Activated CD8-positive, alpha-beta T cell treated with anti-CD3 and anti-CD28 coated beads, Interleukin-2, amount 10 ng/mL, durations not matched to agents 7 days and 5 days (primary cell): ENCODE measurements at regions not wholly inside any gene's neighbourhood (a gene's known extent, or its start where the extent isn't known, plus 50 kb on each side); places are given as distances from the start of the nearest gene placed in this dataset.

Experiments used
- ATAC-seq: fragments of 150-1000 bp; cut with Tn5 transposase; one replicate; pipeline ENCODE4 v1.10.0; 2021; ENCODE audit warnings: moderate library complexity
- CTCF ChIA-PET: fragments of 350-600 bp; sonication (Branson Sonifier 250); formaldehyde crosslinking; loops from one replicate; lab custom pipeline; 2021; ENCODE audit warnings: antibody characterized with exemption; lab: Charles Lee
- POLR2A ChIA-PET: fragments of 350-600 bp; sonication (Branson Sonifier 250); formaldehyde crosslinking; loops from one replicate; lab custom pipeline; 2021; ENCODE audit warnings: antibody characterized with exemption; lab: Charles Lee
- DNase-seq: peaks from one replicate; pipeline ENCODE4 v3.0.0-alpha.2; 2020
- H3K27ac Mint-ChIP-seq: one replicate; pipeline ENCODE4 v1.8.0; 2021; ENCODE audit warnings: mild to moderate bottlenecking, mixed read lengths
- H3K27me3 Mint-ChIP-seq: one replicate; pipeline ENCODE4 v1.8.0; 2021; ENCODE audit warnings: low read depth, mixed read lengths
- H3K36me3 Mint-ChIP-seq: one replicate; pipeline ENCODE4 v1.8.0; 2021; ENCODE audit warnings: low read depth, mixed read lengths
- H3K4me1 Mint-ChIP-seq: one replicate; pipeline ENCODE4 v1.8.0; 2021; ENCODE audit warnings: low read depth, mixed read lengths
- H3K4me3 Mint-ChIP-seq: one replicate; pipeline ENCODE4 v1.8.0; 2021; ENCODE audit warnings: mild to moderate bottlenecking, mixed read lengths
- H3K9me3 Mint-ChIP-seq: one replicate; pipeline ENCODE4 v1.8.0; 2022; ENCODE audit warnings: mixed read lengths; ENCODE audit not compliant: insufficient read depth

DNA sequence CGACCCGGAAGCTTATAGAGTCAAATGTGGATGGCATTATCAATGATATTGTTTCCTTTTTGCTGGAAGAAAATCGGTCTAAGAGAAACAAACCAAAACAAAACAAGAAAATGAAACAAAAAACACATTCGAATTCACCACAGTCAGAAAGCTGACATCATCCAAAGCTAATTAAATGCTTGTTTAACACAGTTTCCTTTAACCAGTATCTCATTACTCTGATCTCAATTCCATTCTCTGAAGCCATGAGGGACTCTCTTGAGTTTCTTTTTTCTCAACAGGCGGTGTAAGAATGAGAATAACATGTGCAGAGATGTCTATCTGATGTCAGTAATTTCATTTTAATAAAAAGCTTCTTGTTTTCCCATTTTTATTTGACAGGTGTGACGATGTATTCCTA, 1448.3 kb upstream of the DDX18 start:
- H3K36me3 Mint-ChIP-seq = no peaks in the 10 kb centered on the region
- ATAC-seq = no peak
- ChIA-PET POLR2A (no interaction called here), CTCF (no interaction called here)
- DNase-seq = no peak
- H3K27me3 Mint-ChIP-seq = no peaks in the 10 kb centered on the region
- H3K27ac Mint-ChIP-seq = no peak overlapping the region
- no peak overlapping the region for H3K4me3 Mint-ChIP-seq
- peaks cover 9% of the 10 kb centered on the region for H3K9me3 Mint-ChIP-seq
- no peaks in the 10 kb centered on the region for H3K4me1 Mint-ChIP-seq

DNA sequence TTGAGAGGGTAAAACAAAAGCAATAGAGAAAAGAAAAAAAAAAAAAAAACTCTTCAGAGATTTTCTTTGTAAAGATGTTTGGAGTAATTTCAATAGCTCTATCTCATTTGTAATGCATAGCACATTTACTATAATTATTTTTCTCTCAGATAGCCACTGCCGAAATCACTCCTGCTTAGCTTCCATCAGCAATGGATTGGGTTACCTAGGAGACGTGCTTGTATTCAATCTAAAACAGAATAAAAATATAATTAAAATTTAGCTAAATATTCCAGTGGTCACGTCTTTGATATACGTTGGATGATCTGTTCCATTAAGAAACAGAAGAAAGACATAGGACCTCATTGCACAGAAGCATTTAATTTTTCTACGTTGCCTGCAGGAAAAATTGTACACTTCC, 1435.7 kb upstream of the DDX18 start:
- Mint-ChIP-seq H3K4me1 (no peaks in the 10 kb centered on the region), H3K9me3 (peaks cover 33% of the 10 kb centered on the region), H3K36me3 (no peaks in the 10 kb centered on the region), H3K27ac (no peak overlapping the region), H3K4me3 (no peak overlapping the region), H3K27me3 (no peaks in the 10 kb centered on the region)
- CTCF ChIA-PET = no interaction called here
- no peak for ATAC-seq
- DNase-seq = no peak
- POLR2A ChIA-PET = no interaction called here

DNA sequence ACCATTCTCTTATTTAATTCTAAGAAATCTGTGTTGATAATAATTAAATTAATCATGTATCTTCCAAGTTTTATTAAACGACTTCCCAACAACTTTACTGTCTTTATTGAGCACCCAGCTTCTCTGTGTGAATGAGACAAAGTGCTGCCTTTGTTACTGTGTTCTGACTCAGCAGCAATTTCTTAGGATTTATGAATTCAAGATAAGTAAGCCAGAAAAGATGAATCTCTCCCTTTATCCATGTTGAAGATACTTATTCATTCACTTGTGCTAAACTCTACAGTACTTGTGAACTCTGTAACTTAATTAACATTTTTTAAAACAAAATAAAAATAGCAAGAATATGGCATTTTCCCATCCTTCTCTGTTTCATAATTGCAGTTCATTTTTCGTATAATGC, 1403.3 kb upstream of the DDX18 start:
- Mint-ChIP-seq H3K4me3 (no peak overlapping the region), H3K36me3 (no peaks in the 10 kb centered on the region), H3K27me3 (no peaks in the 10 kb centered on the region), H3K27ac (no peak overlapping the region), H3K9me3 (peaks cover 49% of the 10 kb centered on the region), H3K4me1 (no peaks in the 10 kb centered on the region)
- ATAC-seq (no peak), DNase-seq (no peak)
- ChIA-PET POLR2A (no interaction called here), CTCF (no interaction called here)

DNA sequence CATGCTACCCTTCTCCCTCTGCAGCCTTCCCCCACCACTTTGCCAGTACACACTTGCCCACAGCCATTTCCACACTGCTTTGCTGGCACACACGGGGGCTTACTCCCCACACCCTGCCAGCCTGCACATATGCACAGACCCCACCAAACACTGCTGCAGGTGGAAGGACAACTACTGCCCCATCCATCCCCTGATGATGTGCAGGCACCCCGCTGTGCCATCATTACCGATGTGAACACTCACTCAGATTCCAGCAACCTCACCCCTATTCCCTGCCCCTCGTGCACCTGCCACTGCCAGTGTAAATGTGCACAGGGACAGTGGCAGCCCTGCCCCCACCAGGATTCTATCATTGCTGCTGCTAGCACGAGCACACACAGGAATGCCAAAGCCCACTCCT, 1400.8 kb upstream of the DDX18 start:
- Mint-ChIP-seq H3K27me3 (no peaks in the 10 kb centered on the region), H3K36me3 (no peaks in the 10 kb centered on the region), H3K27ac (no peak overlapping the region), H3K4me1 (no peaks in the 10 kb centered on the region), H3K9me3 (peaks cover 55% of the 10 kb centered on the region), H3K4me3 (no peak overlapping the region)
- ATAC-seq (no peak), DNase-seq (no peak)
- POLR2A ChIA-PET = no interaction called here
- CTCF ChIA-PET = no interaction called here

DNA sequence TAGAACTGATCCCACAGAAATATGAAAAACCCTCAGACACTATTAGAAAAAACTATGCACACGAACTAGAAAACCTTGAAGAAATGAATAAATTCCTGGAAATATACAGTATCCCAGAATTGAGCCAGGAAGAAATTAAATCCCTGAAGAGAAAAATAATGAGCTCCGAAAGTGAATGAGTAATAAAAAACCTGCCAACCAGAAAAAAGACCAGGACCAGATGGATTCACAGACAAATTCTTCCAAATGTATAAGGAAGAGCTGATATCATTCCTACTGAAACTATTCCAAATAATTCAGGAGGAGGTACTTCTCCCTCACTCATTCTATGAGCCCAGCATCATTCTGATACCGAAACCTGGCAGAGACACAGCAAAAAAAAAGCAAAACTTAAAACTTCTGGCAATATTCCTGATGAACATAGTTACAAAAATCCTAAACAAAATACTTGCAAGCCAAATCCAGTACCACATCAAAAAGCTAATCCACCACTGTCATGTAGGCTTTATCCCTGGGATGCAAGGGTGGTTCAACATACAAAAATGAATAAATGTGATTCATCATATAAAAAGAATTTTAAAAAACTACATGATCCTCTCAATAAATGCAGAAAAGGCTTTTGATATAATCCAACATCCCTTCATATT, 1397.6 kb upstream of the DDX18 start:
- ChIA-PET CTCF (no interaction called here), POLR2A (no interaction called here)
- DNase-seq (no peak), ATAC-seq (no peak)
- H3K36me3 Mint-ChIP-seq = no peaks in the 10 kb centered on the region
- H3K27me3 Mint-ChIP-seq = no peaks in the 10 kb centered on the region
- no peak overlapping the region for H3K4me3 Mint-ChIP-seq
- H3K9me3 Mint-ChIP-seq = peaks cover 43% of the 10 kb centered on the region
- no peak overlapping the region for H3K27ac Mint-ChIP-seq
- no peaks in the 10 kb centered on the region for H3K4me1 Mint-ChIP-seq

DNA sequence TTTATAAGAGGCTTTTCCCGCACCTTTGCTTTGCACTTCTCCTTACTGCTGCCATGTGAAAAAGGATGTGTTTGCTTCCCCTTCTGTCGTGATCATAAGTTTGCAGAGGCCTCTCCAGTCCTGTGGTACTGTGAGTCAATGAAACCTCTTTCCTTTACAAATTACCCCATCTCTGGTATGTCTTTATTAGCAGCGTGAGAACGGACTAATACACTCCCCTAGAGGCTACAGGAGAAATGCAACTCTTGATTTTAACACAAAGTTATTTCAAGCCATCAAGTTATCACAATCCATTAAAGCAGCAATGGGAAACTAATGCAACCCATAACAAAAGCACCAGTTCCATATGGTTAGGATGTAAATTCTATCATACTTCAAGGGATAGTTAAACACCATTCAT, 1378.8 kb upstream of the DDX18 start:
- H3K4me3 Mint-ChIP-seq = no peak overlapping the region
- H3K4me1 Mint-ChIP-seq = no peaks in the 10 kb centered on the region
- H3K27ac Mint-ChIP-seq = no peak overlapping the region
- ATAC-seq (no peak), DNase-seq (no peak)
- peaks cover 30% of the 10 kb centered on the region for H3K9me3 Mint-ChIP-seq
- no peaks in the 10 kb centered on the region for H3K36me3 Mint-ChIP-seq
- POLR2A ChIA-PET = no interaction called here
- no peaks in the 10 kb centered on the region for H3K27me3 Mint-ChIP-seq
- CTCF ChIA-PET = no interaction called here

DNA sequence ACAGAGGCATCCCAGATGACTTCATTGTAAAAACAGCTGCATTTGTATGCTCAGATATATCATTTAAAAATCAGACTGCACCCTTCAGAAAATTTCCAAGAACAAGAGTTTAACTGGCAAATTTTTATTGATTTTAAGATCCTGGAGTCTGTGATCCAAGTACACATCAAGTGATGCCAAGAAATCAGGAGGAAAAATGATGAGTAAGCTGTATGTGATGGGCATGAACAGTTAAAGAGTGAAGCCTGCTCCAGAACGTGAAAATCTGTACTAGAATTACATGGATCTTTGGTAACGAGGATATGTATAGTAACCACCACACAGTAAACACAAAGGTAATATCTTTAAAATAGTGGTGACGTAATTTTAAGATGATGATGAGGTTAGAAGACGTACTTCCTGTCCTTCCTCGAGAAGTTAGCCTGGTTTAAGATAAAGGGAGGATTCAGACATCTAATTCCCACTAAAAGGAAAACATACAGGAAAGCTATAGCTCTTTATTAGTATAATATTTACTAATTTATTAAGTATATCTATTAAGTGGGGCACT, 1374.3 kb upstream of the DDX18 start:
- CTCF ChIA-PET = no interaction called here

DNA sequence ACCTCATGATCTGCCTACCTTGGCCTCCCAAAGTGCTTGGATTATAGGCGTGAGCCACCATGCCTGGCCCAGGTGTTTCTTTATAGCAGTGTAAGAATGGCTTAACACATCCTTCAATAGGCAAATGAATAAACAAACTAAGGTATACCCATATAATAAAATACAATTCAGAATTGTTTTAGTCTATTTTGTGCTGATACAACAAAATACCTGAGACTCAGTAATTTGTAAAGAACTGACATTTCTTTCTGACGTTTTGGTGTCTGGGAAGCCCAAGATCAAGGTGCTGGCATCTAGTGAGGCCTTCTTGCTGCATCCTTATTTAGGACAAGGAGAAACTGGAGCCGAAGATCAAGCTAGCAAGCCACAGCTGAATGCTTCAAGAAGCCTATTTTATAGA, 1372.1 kb upstream of the DDX18 start:
- no peak for DNase-seq
- peaks cover 14% of the 10 kb centered on the region for H3K9me3 Mint-ChIP-seq
- no peaks in the 10 kb centered on the region for H3K27me3 Mint-ChIP-seq
- ATAC-seq = no peak
- H3K4me3 Mint-ChIP-seq = no peak overlapping the region
- H3K27ac Mint-ChIP-seq = no peak overlapping the region
- ChIA-PET CTCF (no interaction called here), POLR2A (no interaction called here)
- no peaks in the 10 kb centered on the region for H3K4me1 Mint-ChIP-seq
- no peaks in the 10 kb centered on the region for H3K36me3 Mint-ChIP-seq

More for the DNA sequence above, 1374.3 kb upstream of the DDX18 start:
- DNase-seq (no peak), ATAC-seq (no peak)
- POLR2A ChIA-PET = interaction anchor here (0.6 kb wide), 1 partner anchor 282 kb away, joined by 3 read pairs; no protein-coding TSS in a partner anchor
- H3K4me1 Mint-ChIP-seq = no peaks in the 10 kb centered on the region
- peaks cover 12% of the 10 kb centered on the region for H3K9me3 Mint-ChIP-seq
- H3K27me3 Mint-ChIP-seq = no peaks in the 10 kb centered on the region
- H3K36me3 Mint-ChIP-seq = no peaks in the 10 kb centered on the region
- no peak overlapping the region for H3K4me3 Mint-ChIP-seq
- no peak overlapping the region for H3K27ac Mint-ChIP-seq

DNA sequence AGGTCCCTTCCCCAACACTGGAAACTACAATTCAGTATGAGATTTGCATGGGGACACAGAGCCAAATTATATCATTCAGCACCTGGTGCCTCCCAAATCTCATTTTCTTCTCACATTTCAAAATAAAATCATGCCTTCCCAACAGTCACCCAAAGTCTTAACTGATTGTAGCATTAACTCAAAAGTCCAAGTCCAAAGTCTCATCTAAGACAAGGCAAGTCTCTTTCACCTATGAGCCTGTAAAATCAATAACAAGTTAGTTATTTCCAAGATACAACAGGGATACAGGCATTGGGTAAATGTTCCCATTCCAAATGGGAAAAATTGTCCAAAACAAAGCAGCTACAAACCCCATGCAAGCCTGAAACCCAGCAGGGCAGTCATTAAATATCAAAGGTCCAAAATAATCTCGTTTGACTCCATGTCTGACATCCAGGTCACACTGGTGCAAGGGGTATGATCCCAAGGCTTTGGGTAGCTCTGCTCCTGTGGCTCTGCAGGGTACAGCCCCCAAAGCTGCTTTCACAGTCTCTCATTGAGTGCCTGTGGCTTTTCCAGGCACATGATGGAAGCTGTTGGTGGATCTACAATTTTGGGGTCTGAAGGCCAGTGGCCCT, 1370.1 kb upstream of the DDX18 start:
- no peak overlapping the region for H3K4me3 Mint-ChIP-seq
- CTCF ChIA-PET = no interaction called here
- no peaks in the 10 kb centered on the region for H3K27me3 Mint-ChIP-seq
- no peak overlapping the region for H3K27ac Mint-ChIP-seq
- no peaks in the 10 kb centered on the region for H3K36me3 Mint-ChIP-seq
- no peaks in the 10 kb centered on the region for H3K4me1 Mint-ChIP-seq
- POLR2A ChIA-PET = no interaction called here
- DNase-seq = no peak
- peaks cover 7% of the 10 kb centered on the region for H3K9me3 Mint-ChIP-seq
- ATAC-seq = no peak

DNA sequence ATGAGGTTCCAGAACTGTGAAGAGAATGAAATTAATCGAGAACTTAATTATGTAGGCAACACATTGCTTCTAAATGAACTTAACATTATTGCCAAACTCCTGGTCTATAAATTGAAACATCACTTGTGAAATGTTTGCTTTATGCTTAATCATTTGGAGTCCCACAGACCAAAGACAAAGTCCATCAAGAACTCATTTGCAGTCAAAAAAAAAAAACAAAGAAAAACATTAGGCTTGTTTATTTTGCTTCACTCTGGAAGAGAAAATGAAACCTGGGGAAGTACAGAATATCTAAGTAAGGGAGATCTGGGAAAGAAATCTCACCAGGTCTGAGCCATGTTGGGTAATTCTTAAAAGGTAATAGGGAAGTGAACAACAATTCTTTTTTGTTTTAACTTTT, 1363.5 kb upstream of the DDX18 start:
- H3K9me3 Mint-ChIP-seq = peaks cover 11% of the 10 kb centered on the region
- POLR2A ChIA-PET = no interaction called here
- H3K27me3 Mint-ChIP-seq = no peaks in the 10 kb centered on the region
- no peak for ATAC-seq
- H3K27ac Mint-ChIP-seq = no peak overlapping the region
- no peaks in the 10 kb centered on the region for H3K36me3 Mint-ChIP-seq
- no peak for DNase-seq
- CTCF ChIA-PET = no interaction called here
- no peak overlapping the region for H3K4me3 Mint-ChIP-seq
- H3K4me1 Mint-ChIP-seq = no peaks in the 10 kb centered on the region

DNA sequence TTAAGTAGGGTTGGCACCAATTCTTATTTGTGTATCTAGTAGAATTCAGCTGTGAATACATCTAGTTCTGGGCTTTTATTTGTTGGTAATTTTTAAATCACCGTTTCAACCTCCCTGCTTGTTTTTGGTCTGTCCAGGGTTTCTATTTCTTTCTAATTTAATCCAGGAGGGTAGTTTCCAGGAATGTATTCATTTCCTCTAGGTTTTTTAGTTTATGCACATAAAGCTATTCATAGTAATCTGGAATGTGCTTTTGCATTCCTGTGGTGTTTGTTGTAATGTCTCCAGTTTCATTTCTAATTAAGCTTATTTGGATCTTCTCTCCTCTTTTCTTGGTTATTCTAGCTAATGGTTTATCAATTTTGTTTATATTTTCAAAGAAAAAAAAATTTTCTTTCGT, 1361.8 kb upstream of the DDX18 start:
- Mint-ChIP-seq H3K4me1 (no peaks in the 10 kb centered on the region), H3K27me3 (no peaks in the 10 kb centered on the region), H3K36me3 (no peaks in the 10 kb centered on the region), H3K9me3 (peaks cover 8% of the 10 kb centered on the region), H3K27ac (no peak overlapping the region), H3K4me3 (no peak overlapping the region)
- DNase-seq (no peak), ATAC-seq (no peak)
- ChIA-PET CTCF (no interaction called here), POLR2A (no interaction called here)

DNA sequence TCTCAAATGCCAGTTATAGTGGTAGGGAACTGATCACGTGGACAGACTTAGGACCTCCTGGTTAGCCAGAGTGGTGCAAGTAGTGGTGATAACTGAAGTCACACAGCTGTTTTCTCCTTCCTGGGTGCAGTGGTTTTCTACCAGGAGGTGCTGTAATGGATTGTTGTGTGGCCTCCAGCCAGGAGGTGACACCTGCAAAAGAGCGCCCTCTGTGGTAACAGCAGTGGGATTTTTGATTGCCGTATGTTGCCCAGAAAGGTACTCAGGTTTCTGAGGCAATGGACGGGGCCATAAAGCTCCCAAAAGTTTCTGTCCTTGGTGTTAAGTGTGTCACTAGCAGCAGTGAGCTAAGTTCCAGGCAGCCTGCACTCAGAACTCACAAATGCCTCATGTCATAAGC, 1358.1 kb upstream of the DDX18 start:
- no peak overlapping the region for H3K4me3 Mint-ChIP-seq
- no peak for ATAC-seq
- H3K27me3 Mint-ChIP-seq = no peaks in the 10 kb centered on the region
- H3K4me1 Mint-ChIP-seq = no peaks in the 10 kb centered on the region
- CTCF ChIA-PET = no interaction called here
- H3K27ac Mint-ChIP-seq = no peak overlapping the region
- DNase-seq = no peak
- POLR2A ChIA-PET = no interaction called here
- no peaks in the 10 kb centered on the region for H3K36me3 Mint-ChIP-seq
- peaks cover 13% of the 10 kb centered on the region for H3K9me3 Mint-ChIP-seq
